ENCODE measurements at regions not wholly inside any gene's neighbourhood (a gene's known extent, or its start where the extent isn't known, plus 50 kb on each side); places are given as distances from the start of the nearest gene placed in this dataset.

GRCh38 chr5:158207733-158208132 is 348.8 kb upstream of the CLINT1 start:
- H3K27me3 ChIP-seq (ENCODE audit: control insufficient read depth, insufficient read depth, low read length, poor library complexity, severe bottlenecking) = no peaks in the 10 kb centered on the region
- no peaks in the 10 kb centered on the region for H3K36me3 ChIP-seq (ENCODE audit: control insufficient read depth, insufficient read depth, low read length)
- Mint-ChIP-seq H3K4me1 (peaks cover 9% of the 10 kb centered on the region), H3K4me3 (no peak overlapping the region), H3K27ac (no peak overlapping the region), H3K9me3 (no peaks in the 10 kb centered on the region), H3K36me3 (ENCODE audit: low read depth) (no peaks in the 10 kb centered on the region), H3K27me3 (ENCODE audit: insufficient read depth) (peaks cover 2% of the 10 kb centered on the region)
- no peaks in the 10 kb centered on the region for H3K4me1 ChIP-seq (ENCODE audit: control insufficient read depth, insufficient read depth, low read length)
- no peak for DNase-seq
- H3K27ac ChIP-seq (ENCODE audit: low read depth, low read length) = no peak overlapping the region
- 88 to 93% methylated on average over 9 to 10 of the region's 10 CpGs for WGBS, 2 experiments (ENCODE audit: insufficient coverage in 1 of 2, insufficient read length in 1 of 2)
- TF ChIP-seq, protein P1, sequence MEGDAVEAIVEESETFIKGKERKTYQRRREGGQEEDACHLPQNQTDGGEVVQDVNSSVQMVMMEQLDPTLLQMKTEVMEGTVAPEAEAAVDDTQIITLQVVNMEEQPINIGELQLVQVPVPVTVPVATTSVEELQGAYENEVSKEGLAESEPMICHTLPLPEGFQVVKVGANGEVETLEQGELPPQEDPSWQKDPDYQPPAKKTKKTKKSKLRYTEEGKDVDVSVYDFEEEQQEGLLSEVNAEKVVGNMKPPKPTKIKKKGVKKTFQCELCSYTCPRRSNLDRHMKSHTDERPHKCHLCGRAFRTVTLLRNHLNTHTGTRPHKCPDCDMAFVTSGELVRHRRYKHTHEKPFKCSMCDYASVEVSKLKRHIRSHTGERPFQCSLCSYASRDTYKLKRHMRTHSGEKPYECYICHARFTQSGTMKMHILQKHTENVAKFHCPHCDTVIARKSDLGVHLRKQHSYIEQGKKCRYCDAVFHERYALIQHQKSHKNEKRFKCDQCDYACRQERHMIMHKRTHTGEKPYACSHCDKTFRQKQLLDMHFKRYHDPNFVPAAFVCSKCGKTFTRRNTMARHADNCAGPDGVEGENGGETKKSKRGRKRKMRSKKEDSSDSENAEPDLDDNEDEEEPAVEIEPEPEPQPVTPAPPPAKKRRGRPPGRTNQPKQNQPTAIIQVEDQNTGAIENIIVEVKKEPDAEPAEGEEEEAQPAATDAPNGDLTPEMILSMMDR (conservative IDR thresholded peaks at IDR 0.05) = no peak
- no peaks in the 10 kb centered on the region for H3K9me3 ChIP-seq (ENCODE audit: control insufficient read depth, low read length)
- H3K9ac ChIP-seq (ENCODE audit: extremely low read depth, low read length, poor library complexity, severe bottlenecking) = no peak overlapping the region
- H3K4me3 ChIP-seq (ENCODE audit: low read length) = no peak overlapping the region

- no peak for DNase-seq
- TF ChIP-seq, protein P1 (conservative IDR thresholded peaks at IDR 0.05) = no peak
- Histone ChIP-seq H3K4me3 (ENCODE audit: low read length) (no peak overlapping the region), H3K27ac (ENCODE audit: low read depth, low read length) (no peak overlapping the region), H3K4me1 (ENCODE audit: control insufficient read depth, insufficient read depth, low read length) (peaks cover 5% of the 10 kb centered on the region), H3K9ac (ENCODE audit: extremely low read depth, low read length, poor library complexity, severe bottlenecking) (no peak overlapping the region), H3K9me3 (ENCODE audit: control insufficient read depth, low read length) (no peaks in the 10 kb centered on the region), H3K27me3 (ENCODE audit: control insufficient read depth, insufficient read depth, low read length, poor library complexity, severe bottlenecking) (no peaks in the 10 kb centered on the region), H3K36me3 (ENCODE audit: control insufficient read depth, insufficient read depth, low read length) (no peaks in the 10 kb centered on the region)
- Mint-ChIP-seq H3K4me3 (no peak overlapping the region), H3K36me3 (ENCODE audit: low read depth) (no peaks in the 10 kb centered on the region), H3K4me1 (peaks cover 23% of the 10 kb centered on the region), H3K9me3 (no peaks in the 10 kb centered on the region), H3K27ac (no peak overlapping the region), H3K27me3 (ENCODE audit: insufficient read depth) (peaks cover 2% of the 10 kb centered on the region)
- WGBS, 2 experiments (ENCODE audit: insufficient coverage in 1 of 2, insufficient read length in 1 of 2) = 93 to 100% methylated on average over 1 to 2 of the region's 2 CpGs
Observed at GRCh38 chr5:158205992-158206391, 347.0 kb upstream of the CLINT1 start.

DNA sequence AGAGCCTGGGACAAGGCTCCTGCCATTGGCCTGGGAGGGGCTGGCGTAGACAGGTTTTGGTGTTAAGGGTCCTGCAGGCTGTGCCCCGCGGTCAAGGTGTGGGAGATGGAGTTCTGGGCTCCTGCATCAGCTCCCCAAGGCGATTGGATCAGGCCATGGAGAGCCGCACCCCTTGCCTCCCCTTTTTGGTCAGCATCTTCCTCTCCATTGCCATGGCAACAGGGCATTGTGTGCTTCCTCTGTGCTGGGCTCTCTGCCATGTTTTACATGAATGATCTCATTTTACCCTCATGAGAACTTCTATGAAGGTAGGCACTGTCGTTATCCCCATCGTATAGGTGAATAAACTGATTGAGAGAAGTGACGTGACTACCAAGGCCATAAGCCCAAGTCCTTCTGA is 344.3 kb upstream of the CLINT1 start:
- Mint-ChIP-seq H3K27me3 (ENCODE audit: insufficient read depth) (peaks cover 2% of the 10 kb centered on the region), H3K36me3 (ENCODE audit: low read depth) (no peaks in the 10 kb centered on the region), H3K27ac (no peak overlapping the region), H3K9me3 (no peaks in the 10 kb centered on the region), H3K4me1 (peaks cover 40% of the 10 kb centered on the region), H3K4me3 (no peak overlapping the region)
- peaks cover 7% of the 10 kb centered on the region for H3K4me1 ChIP-seq (ENCODE audit: control insufficient read depth, insufficient read depth, low read length)
- H3K36me3 ChIP-seq (ENCODE audit: control insufficient read depth, insufficient read depth, low read length) = no peaks in the 10 kb centered on the region
- no peak for DNase-seq
- no peaks in the 10 kb centered on the region for H3K27me3 ChIP-seq (ENCODE audit: control insufficient read depth, insufficient read depth, low read length, poor library complexity, severe bottlenecking)
- no peak overlapping the region for H3K4me3 ChIP-seq (ENCODE audit: low read length)
- no peak overlapping the region for H3K27ac ChIP-seq (ENCODE audit: low read depth, low read length)
- no peak overlapping the region for H3K9ac ChIP-seq (ENCODE audit: extremely low read depth, low read length, poor library complexity, severe bottlenecking)
- WGBS, 2 experiments (ENCODE audit: insufficient coverage in 1 of 2, insufficient read length in 1 of 2) = 93 to 95% methylated on average over 3 to 8 of the region's 8 CpGs
- TF ChIP-seq, protein P1 (conservative IDR thresholded peaks at IDR 0.05) = no peak
- no peaks in the 10 kb centered on the region for H3K9me3 ChIP-seq (ENCODE audit: control insufficient read depth, low read length)

All from endodermal cell (in vitro differentiated cells).